ENCODE measurements at regions not wholly inside any gene's neighbourhood (a gene's known extent, or its start where the extent isn't known, plus 50 kb on each side); places are given as distances from the start of the nearest gene placed in this dataset.

DNA sequence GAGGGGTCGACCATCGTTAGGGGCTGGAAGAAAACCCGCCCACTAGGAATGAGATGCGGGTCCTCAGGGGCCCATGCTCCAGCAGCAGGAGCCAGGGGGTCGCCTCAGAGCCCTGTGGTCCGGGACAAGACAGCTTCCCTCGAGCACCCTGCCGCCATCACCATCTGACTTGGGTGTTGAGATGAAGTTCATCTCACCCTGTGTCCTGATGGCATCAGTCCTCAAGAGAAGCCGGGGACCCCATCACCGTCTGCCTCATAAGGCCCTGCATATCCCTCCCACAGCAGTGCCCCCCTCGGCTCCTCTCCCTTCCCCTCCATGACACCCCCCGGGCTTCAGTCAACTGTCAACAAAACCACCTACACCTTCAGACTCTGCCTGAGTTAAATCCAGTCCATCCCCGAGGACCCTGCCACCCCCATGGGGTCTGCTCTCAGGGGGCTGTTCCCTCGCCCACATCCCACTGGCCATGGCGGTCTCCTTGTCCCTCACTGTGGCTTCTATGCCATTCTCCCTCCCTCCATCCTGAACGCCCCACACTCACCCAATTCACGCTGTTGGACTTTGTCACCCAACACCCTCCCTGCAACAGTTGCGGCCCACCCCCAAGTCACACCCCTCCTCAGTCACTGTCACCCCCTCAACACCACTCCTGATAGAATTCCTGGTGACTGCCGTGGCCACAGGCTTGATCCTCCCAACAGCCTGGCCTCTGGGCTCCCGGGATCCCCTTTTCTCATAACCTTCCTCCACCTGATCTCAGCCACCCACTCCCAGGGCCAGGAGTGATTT, 87.7 kb upstream of the RTL6 start:
- TF ChIP-seq ATF3 (IDR thresholded peaks at IDR 0.05; ENCODE audit: borderline replicate concordance, extremely low read depth, low read depth, low read length) (no peak), POLR2A (IDR thresholded peaks at IDR 0.05; ENCODE audit: low read depth, low read length) (no peak), SUZ12 (IDR thresholded peaks at IDR 0.05; ENCODE audit: unreplicated experiment) (no peak), CTCF (IDR thresholded peaks at IDR 0.05 in 2 of 3, conservative IDR thresholded peaks at IDR 0.05 in 1 of 3; ENCODE audit: control insufficient read depth in 2 of 3, extremely low read depth in 1 of 3, insufficient read depth in 1 of 3, low read depth in 3 of 3, low read length in 3 of 3) (no peak), CREB1 (IDR thresholded peaks at IDR 0.05; ENCODE audit: low read depth) (no peak), CHD2 (IDR thresholded peaks at IDR 0.05; ENCODE audit: borderline replicate concordance, low read depth, low read length) (no peak), BCL11A (IDR thresholded peaks at IDR 0.05; ENCODE audit: low read depth, low read length) (no peak), POLR2AphosphoS5 (IDR thresholded peaks at IDR 0.05; ENCODE audit: low read length) (no peak), ELK1 (IDR thresholded peaks at IDR 0.05; ENCODE audit: low read depth, low read length) (no peak), RAD21 (IDR thresholded peaks at IDR 0.05; ENCODE audit: insufficient read depth, low read depth, low read length) (no peak)
- TF ChIP-seq, protein P1, sequence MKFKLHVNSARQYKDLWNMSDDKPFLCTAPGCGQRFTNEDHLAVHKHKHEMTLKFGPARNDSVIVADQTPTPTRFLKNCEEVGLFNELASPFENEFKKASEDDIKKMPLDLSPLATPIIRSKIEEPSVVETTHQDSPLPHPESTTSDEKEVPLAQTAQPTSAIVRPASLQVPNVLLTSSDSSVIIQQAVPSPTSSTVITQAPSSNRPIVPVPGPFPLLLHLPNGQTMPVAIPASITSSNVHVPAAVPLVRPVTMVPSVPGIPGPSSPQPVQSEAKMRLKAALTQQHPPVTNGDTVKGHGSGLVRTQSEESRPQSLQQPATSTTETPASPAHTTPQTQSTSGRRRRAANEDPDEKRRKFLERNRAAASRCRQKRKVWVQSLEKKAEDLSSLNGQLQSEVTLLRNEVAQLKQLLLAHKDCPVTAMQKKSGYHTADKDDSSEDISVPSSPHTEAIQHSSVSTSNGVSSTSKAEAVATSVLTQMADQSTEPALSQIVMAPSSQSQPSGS (IDR thresholded peaks at IDR 0.05; ENCODE audit: low read length): no peak
